ENCODE measurements at regions not wholly inside any gene's neighbourhood (a gene's known extent, or its start where the extent isn't known, plus 50 kb on each side); places are given as distances from the start of the nearest gene placed in this dataset.
"Not testable (repeated sequence)": the region's sequence is repeated elsewhere in the genome, so short reads cannot be mapped to it uniquely, and the experiment has no call there.

DNA sequence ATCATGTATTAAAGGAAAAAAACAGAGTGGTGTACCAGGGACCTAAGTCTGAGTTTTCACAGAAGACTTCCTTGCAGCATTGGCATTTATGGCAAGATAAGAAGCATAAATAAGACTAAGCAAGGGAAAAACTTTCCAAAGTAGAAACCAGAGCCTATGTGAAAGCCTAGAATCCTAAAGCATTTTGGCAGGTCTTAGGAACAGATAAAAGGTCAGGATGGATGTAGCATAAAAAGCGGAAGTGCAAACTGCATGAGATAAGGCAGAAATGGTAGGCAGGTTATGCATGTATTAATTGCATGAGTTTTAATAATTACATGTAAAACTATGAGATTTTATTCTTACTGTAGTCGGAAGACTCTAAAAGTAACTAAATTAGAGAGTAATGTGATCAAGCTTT lies 596.5 kb downstream of the SUCLG1 start:
- DNase-seq = no peak

DNA sequence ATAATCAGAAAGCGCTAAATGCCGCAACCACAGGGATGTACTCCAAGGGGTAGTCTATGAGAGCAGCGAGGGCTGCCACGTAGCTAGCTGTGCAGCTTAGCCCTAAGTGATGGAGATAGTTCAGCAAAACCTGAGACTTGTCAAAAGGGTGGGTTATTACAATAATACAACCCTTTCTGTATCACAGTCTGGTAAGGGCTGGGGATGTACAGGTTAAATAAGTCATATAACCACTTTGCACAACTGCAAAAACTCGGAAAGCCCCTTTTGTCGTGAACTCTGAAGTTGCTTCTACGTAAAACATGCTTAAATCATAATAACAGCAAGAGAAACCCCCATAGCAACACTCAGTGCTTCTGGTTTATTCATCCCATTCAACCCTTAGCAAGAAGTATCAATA lies 598.8 kb downstream of the SUCLG1 start:
- no peak for DNase-seq

DNA sequence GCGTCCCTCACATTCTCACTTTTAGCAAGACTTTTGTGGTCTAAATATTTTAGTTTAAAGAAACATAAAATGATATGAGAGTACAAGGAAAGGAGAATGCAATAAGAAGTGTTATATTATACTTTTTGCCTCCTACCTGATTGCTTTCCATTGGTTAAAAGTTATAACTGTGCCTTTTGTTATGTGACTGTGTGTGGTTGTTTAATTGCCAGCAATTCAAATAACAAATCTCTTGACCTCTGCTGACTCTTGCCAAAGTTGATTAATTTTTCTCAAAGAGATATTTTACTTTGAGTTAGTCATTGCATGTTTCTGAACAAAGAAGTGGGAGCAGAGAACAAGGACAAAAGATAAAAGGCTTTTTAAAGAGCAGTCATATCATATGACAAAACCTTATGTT lies 599.5 kb downstream of the SUCLG1 start:
- no peak for DNase-seq

DNA sequence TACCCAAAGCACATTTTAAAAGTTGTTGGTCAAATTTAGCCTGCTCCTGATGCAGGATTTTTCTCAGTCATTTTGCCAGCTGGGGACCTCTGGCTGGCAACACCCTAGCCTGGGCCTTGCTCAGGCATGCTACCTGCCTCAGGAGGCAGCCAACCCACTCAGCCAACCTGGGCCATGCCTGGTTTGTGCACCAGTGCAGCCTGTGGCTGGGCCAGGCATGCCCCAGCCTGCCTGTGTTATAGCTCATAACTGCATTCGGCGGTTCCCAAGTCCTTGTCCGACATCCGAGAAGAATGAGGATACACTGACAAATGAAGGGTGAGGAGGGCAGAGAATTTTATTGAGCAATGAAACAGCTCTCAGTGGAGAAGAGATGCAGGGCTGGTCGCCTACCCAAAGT lies 608.0 kb downstream of the SUCLG1 start:
- no peak for DNase-seq

DNA sequence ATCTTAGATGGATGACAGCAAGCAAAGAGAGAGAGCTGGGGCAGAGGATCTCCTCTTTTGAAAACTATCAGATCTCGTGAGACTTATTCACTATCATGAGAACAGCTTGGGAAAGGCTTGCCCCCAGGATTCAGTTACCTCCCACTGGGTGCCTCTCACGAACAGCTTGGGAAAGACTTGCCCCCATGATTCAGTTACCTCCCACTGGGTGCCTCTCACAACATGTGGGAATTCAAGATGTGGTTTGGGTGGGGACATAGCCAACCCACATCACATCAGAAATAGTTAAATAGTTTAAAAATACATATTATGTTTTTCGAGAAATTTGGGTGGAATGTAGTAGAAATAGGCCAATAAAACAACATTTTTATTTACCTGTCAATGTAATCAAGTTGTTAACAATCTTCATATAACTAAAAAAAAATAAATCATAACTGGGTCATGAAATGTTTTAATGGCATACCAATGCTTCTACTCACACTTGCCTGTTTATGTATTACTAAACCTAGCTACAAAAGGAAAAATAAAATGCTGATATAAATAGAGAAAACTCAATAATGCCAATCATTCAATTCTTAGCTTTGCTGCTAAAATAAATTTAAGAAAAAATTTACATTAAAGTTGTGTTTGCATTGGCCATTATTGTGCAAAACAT lies 608.9 kb downstream of the SUCLG1 start:
- DNase-seq = no peak

DNA sequence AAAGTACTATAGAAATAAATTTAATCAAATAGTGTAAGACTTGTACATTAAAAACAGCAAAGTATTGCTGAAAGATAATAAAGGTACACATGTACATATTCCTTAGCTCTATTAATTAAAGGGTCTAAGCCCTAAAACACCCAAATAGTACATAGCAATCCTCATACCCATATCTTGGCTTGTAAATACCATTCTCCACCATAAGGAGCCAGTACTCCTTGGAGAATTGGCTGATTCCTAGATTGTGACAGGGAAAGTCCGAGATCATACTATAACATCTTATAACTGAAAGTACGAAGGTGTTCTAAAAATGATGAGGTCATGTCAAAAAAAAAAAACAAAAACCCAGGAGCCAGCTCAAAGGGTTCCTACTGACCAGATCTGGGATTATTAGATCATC lies 614.6 kb downstream of the SUCLG1 start:
- DNase-seq = no peak

DNA sequence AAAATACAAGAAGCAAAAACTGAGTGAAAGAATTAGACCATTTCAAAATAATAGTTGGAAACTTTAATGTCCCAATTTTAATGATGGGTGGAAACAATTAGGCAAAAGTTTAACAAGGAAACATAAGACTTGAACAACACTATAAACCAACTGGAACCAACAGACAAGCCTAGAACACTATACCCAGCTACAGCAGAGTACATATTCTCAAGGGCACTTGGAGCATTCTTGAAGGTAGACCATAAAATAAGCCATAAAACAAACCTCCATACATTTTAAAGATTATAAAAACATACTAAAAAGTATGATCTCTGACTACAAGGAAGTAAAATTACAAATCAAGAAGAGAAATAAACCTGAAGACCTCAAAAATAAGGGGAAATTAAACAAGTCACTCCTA lies 616.7 kb downstream of the SUCLG1 start:
- DNase-seq = no peak

DNA sequence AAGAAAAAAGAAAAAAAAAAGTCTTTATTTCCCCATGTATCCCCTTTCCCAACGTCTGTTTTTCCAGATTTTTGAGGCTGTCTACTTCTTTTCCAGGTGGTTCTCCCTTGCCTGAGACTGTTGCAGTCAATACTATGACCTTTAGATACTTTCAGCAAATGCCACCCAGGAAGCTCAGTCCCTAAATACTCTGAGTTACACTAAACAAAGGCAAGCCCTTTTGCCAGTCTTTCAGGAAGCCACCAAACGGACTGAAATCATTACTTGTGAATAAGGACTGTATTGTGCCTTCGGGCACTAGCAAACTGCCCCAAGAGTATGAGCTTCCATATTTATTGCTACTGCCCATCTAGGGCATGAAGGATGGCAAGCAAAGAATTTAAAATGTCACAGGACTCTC lies 621.3 kb downstream of the SUCLG1 start:
- no peak for DNase-seq

DNA sequence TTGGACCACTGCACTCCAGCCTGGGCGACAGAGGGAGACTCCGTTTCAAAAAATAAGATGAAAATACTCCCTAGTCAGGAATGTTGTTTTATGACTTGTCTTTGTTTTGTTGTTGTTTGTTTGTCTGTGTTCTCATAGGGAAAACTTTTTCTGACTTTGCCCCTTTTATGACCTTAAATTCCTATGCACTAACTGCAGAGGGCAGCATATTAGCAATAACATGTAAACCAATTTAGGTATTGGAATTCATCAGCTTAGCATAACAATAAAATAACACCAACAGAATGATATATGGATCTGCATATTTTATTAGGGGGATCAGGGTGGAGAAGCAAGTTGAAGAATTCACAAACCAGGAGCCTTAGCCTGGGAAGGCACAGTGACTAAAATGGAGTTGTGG lies 631.5 kb downstream of the SUCLG1 start:
- DNase-seq = no peak

DNA sequence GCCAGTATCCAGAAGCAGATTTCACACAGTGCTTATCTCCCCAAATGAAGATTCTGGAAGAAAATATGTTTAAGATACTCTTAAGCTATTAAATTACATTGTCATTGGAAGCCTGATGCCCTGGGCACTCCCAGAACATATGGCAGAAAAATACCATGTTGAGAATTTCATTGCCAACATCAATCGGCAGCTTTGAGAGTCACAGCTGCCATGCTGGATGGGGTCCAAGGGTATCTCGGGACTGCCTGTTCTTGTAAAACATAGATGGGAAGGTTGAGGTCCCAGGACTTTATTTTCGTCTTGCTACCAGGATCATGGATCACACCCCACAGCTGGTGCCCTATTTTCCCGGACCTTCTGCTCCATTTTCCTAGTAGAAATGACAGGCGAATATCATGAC lies 632.5 kb downstream of the SUCLG1 start:
- DNase-seq = no peak

DNA sequence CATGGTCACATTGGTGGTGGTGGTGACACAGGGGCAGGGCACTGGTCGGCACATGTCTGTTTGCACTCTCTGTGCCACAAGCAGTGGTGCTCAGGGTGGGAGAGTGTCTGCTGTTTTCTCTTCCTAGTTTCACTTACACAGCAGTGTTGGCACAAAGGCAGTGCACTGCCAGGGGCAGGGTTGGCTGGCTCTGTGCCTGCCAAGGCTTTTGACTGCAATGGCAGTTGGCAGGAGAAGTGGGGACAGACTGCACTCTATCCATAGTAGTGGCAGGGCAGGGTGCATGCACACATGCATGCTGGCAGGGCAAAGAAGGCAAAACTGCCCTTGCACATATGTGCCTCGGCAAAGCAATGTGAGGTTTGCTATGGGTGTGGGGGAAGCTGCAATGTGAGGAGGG lies 635.9 kb downstream of the SUCLG1 start:
- DNase-seq = no peak

DNA sequence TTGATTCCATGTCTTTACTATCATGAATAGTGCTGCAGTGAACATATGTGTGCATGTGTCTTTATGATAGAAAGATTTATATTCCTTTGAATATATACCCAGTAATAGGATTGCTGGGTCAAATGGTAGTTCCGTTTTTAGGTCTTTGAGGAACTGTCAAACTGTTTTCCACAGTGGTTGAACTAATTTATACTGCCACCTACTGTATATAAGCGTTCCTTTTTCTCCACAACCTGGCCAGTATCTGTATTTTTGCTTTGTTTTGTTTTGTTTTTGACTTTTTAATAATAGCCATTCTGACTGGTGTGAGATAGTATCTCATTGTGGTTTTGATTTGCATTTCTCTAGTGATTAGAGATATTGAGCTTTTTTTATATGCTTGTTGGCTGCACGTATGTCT lies 641.6 kb downstream of the SUCLG1 start:
- DNase-seq = peak; percentile 4

DNA sequence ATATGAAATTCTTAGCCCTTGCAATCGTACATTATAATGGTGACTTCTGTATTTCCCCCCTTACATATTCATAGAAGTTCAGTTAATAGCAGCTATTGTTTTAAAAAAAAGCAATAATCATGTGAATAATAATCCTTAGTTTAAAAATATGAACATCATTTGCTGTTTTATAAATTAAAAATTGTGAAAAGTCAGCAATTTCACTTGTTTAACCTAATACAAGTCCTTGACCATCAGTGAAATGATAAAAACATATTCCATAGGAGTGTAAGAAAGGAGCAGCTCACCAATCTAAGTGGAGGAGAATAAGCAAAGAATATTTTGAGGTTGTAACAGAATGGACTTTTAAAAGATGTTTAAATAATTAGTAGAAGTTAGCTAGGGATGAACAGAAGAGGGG lies 650.2 kb downstream of the SUCLG1 start:
- DNase-seq = no peak

DNA sequence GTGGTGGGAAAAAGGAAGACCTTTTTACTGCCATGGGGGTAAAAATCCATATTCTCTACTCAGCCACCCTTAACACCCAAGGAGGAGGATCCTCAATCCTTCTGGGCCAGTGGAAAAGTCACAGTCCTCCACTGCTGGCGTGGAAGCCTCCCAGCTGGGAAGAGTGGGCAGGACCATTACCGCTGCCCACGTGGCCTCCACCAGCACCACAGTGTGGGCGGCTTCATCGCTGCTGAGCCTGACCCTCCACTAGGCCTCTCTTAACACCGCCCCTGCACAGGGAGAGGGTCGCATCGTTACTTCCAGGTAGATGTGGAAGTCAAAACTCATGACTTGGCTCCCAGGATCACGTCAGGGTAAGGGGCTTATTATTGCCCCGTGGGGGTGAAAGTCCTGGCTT lies 656.5 kb downstream of the SUCLG1 start:
- DNase-seq = no peak

DNA sequence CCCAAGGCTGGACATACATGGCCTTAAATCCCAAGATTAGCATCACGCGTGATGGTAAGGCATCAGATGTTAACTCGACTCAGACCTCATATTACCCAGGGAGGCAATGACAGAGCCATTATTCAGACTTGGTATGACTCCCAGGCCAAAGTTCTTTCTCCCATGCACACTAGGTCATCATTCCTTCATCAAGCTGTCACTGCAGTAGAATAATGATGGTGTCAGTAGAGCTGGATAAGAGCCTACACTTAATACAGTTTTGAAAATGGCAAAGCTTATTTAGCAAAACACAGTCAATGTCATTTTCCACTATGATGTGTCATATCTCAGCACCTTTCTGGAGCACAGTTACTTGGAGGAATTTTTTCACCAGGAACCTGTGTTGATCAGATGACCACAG lies 663.3 kb downstream of the SUCLG1 start:
- DNase-seq = no peak

DNA sequence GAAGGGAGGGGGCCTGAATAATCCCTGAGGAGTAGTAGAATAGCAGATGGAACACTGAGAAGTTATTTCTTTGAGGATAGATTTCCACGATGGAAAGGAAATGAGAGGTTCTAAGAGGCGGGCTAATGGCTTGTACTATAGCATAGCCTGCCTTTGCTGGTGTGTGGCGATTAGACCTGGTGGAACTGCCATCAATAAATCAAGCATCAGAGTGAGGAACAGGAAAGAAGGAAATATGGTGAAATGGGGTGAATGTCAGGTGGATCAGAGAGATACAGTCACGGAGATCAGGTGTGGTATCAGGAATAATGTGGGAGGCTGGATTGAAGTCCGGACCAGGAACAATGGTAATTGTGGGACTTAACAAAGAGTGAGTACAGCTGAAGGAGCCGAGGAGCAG lies 668.6 kb downstream of the SUCLG1 start:
- DNase-seq = not testable (repeated sequence)

DNA sequence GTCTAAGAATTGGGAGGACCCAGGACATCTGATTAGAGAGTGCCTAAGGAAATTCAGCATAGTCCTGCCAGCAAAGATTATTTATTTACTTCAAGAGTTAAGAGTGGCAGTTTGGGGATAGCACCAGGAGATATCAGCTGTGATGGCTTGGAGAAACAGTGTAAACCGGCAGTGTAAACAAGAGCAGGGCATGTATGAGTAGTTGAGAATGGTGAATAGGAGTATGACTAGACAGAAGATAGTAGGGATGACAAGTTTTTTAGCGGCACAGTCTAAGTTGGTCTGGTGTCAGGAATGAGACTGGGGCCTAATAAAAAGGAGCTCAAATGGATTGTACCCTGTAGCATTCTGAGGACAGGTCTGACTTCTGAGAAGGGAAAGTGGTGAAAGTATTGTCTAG lies 669.4 kb downstream of the SUCLG1 start:
- DNase-seq = not testable (repeated sequence)

DNA sequence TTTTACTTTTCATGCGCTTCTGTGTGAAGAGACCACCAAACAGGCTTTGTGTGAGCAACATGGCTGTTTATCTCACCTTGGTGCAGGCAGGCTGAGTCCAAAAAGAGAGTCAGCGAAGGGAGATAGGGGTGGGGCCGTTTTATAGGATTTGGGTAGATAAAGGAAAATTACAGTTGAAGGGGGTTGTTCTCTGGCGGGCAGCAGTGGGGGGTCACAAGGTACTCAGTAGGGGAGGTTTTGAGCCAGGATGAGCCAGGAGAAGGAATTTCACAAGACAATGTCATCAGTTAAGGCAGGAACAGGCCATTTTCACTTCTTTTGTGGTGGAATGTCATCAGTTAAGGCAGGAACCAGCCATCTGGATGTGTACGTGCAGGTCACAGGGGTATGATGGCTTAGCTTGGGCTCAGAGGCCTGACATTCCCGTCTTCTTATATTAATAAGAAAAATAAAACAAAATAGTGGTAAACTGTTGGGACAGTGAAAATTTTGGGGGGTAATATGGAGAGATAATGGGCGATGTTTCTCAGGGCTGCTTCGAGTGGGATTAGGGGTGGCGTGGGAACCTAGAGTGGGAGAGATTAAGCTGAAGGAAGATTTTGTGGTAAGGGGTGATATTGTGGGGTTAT lies 670.0 kb downstream of the SUCLG1 start:
- DNase-seq = not testable (repeated sequence)

DNA sequence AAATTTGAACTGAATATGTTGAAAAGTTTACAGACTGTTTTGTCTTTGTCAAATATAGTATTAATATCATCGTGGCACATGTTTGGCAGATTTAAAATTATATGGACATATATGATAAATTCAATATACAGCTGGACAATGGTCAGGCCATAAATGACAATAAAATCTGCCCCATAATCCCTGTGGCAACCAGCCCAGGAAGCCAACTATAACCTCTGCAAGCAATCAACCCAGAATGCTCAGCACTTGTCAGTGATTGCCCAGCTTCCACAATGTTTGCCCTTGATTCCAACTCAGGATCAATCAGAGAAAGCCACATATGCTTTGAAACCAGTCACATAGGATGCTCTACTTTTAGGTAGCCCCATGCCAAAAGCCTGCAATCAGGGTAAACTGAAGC lies 671.9 kb downstream of the SUCLG1 start:
- no peak for DNase-seq

DNA sequence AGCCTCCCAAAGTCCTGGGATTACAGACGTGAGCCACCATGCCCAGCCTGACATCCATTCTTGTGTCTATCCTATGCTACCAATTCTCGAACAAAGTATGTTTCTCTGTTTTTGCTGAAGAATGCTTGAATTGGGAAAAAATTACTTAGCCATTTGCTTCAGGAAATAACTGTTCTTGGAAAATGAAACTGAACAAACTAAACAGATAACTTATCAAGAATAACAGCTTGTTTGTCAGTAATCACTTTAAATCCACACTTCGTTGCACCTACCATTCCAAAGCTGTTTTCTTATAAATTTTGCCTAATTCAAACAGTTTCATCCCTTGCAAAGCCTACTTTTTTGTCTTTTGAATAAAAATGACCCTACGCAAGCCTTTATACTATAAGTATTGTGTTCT lies 672.9 kb downstream of the SUCLG1 start:
- no peak for DNase-seq

DNA sequence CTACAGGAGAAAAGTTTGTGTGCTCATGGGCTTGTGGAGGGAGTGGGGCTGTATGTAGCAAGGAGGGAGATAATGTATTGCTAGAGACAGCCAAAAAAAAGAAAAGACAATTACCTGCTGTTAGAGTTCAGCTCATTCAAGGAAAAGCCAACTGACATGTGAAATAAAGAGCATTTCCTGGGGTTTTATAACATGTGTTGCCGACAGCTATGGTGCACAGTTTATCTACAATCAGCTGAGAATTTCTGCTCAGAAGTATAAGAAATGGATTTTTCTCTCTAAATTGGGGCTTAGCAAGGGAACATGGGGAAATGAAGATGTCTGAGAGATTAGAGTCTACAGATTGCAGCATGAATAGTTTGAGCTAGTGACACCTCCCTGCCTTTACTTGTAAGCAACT lies 674.1 kb downstream of the SUCLG1 start:
- no peak for DNase-seq

DNA sequence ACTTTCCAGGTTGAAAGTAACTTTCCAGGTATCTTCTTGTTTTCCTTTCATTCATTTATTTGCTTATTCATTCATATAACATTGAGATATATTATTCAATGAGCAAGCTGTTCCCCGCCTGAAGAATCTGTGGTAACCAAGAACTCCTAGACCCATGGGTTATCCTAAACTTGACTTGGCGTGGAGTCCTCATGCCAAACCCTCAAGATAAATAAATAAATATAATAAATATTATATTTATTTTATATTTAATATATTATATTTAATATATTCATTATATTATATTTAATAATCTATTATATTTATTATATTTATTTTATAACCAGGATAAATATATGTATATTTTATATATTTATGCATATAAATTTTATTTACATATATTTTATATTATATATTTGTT lies 674.8 kb downstream of the SUCLG1 start:
- no peak for DNase-seq

DNA sequence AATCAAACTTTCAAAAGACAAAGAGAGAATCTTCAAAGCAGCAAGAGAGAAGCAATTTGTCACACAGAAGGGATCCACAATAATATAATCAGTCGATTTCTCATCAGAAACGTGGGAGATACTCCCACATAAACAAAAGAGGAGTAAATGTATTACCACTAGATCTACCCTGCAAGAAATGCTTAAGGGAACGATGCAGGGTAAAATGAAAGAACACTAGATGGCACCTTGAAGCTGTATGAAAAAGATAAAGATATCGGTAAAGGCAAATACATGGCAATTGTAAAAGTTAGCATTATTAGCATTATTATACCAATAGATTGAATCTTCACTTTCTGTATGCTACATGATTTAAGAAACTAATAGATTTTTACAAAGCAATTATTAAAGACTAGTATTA lies 677.0 kb downstream of the SUCLG1 start:
- DNase-seq = no peak

DNA sequence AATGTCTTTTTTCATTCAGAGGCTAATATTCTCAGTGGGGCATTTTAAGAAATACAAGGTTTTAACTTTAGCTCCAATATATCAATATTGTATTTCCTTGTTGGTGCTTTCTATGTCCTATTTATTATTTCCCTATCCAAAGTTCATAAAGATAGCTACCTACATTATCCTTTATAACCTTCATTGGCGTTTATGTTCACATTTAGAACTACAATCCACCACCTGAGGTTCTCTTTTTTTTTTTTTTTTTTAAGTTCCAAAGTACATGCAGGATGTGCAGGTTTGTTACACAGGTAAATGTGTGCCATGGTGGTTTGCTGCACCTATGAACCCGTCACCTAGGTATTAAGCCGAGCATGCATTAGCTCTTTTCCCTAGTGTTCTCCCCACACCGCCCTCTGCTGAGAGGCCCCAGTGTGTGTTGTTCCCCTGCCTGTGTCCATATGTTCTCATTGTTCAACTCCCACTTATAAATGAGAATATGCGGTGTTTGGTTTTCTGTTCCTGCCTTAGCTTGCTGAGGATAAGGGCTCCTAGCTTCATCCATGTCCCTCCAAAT lies 694.6 kb downstream of the SUCLG1 start:
- DNase-seq = no peak

DNA sequence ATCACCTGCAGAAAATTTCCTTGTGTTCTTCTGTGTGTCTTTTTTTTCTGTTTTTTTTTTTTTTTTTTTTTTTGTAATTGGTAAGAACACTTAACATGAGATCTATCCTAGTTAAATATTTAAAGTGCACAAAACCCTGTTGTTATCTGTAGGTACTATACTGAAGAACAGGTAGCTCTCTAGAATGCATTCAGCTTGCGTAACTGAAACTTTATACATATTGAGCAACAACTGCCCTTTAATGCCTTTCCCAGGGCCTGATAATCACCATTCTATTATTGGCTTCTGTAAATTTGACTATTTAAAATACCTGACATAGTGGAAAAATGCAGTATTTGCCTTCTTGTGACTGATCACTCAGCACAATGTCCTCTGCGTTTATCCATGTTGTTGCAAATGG lies 701.8 kb downstream of the SUCLG1 start:
- no peak for DNase-seq
